ENCODE measurements at regions not wholly inside any gene's neighbourhood (a gene's known extent, or its start where the extent isn't known, plus 50 kb on each side); places are given as distances from the start of the nearest gene placed in this dataset.

GRCh38 chr16:82368041-82368440 is 198.0 kb upstream of the MPHOSPH6 start:
- H3K27ac ChIP-seq = no peak overlapping the region
- H3K4me3 ChIP-seq = no peak overlapping the region
- no peaks in the 10 kb centered on the region for H3K9me3 ChIP-seq (replicated peaks)
- DNase-seq = peak; percentile 4 to 29
- H3K4me1 ChIP-seq = no peaks in the 10 kb centered on the region
- no peaks in the 10 kb centered on the region for H3K36me3 ChIP-seq
- H3K27me3 ChIP-seq = no peaks in the 10 kb centered on the region

DNA sequence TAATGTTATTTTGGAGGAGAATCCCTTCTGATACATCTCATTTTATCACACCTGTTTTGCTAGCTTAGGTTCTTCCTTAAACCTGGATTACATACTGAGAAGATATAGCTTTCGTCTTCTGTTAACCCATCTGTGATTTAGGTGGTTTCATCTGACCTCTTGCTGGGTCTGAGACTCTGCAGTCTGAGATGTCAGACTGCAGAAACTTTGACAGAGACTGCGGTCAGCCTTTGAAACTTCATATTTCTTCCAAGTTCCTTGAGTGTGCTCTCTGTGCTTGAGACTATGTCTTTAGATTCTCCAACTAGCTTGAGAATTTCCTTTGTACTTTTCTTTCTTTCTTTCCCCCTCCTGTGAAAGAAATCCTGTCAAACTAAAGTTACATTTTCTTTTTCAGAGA is 196.4 kb upstream of the MPHOSPH6 start:
- no peaks in the 10 kb centered on the region for H3K36me3 ChIP-seq
- H3K27me3 ChIP-seq = no peaks in the 10 kb centered on the region
- no peaks in the 10 kb centered on the region for H3K9me3 ChIP-seq (replicated peaks)
- no peak for DNase-seq
- no peak overlapping the region for H3K27ac ChIP-seq
- no peak overlapping the region for H3K4me3 ChIP-seq
- no peaks in the 10 kb centered on the region for H3K4me1 ChIP-seq

DNA sequence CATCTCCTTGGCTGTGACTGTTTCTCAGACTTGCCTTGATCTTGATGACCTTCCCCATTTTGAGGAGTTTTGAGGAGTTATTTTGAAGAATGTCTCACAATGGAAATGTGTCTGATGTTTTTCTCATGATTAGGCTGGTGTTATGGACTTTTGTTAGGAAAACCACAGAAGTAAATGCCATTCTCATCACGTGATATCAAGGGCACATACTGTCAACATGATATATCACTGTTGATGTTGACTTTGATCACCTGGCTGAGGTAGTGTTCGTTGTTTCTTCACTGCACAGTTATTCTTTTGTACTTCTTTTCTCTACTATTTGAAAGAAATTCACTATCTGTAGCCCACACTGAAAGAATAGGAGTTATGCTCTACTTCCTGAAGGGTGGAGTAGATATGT is 194.7 kb upstream of the MPHOSPH6 start:
- DNase-seq = no peak

DNA sequence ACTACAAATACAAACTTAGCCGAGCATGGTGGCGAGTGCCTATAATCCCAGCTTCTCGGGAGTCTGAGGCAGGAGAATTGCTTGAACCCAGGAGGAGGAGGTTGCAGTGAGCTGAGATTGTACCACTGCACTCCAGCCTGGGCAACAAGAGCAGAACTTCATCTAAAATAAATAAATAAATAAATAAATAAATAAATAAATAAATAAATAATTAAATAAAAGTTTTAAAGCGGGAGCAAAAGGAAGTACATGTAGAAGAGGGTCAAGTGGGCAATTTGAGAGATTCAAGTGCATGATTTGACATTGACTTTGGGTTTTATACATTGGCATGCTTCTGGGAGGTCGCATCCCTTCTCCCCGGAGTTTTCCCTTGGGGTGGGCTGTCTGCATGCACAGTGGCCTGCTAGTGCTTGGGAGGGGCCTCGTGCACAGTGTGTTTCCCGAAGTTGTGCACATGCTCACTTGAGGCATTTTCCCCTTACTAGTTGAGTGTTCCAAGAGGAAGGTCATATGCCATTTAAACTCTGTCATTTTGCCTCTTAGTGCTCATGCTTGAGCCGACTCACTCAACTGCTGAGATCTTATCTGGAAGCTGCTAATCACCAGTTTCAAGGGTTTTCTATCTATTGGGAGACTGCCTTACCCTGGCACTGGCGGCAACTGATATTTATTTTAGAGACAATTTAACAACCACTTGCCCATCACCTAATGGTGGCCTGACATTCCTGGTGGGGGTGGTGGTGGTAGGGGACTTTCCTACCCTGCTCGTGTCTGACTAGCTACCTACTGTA is 193.2 kb upstream of the MPHOSPH6 start:
- H3K4me1 ChIP-seq = no peaks in the 10 kb centered on the region
- no peak for DNase-seq
- H3K27ac ChIP-seq = no peak overlapping the region
- no peaks in the 10 kb centered on the region for H3K36me3 ChIP-seq
- H3K9me3 ChIP-seq (replicated peaks) = no peaks in the 10 kb centered on the region
- no peak overlapping the region for H3K4me3 ChIP-seq
- no peaks in the 10 kb centered on the region for H3K27me3 ChIP-seq

More for the DNA sequence above, 194.7 kb upstream of the MPHOSPH6 start:
- Histone ChIP-seq H3K27me3 (no peaks in the 10 kb centered on the region), H3K9me3 (replicated peaks) (no peaks in the 10 kb centered on the region), H3K4me1 (no peaks in the 10 kb centered on the region), H3K36me3 (no peaks in the 10 kb centered on the region), H3K4me3 (no peak overlapping the region), H3K27ac (no peak overlapping the region)

DNA sequence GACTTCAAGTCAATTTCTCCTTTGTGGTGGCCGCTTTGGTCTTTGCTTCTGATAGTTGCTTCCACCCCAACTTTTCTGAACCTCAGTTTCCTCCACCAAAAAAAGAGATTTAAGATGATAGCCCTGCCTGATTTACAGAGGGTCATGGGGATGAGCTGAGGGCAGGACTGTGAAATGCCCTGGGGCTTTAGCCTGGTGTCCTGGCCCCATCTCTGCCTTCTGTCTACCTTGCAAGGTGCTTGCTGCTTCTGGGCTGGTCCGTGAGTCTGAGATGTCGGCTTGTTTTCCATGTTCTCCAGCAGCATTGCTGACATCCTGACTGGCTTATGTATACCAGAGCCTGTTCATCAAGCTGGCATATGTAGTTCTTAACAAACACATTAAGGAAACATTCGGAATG is 191.9 kb upstream of the MPHOSPH6 start:
- Histone ChIP-seq H3K9me3 (replicated peaks) (no peaks in the 10 kb centered on the region), H3K36me3 (no peaks in the 10 kb centered on the region), H3K4me1 (no peaks in the 10 kb centered on the region), H3K4me3 (no peak overlapping the region), H3K27ac (no peak overlapping the region), H3K27me3 (no peaks in the 10 kb centered on the region)
- no peak for DNase-seq

DNA sequence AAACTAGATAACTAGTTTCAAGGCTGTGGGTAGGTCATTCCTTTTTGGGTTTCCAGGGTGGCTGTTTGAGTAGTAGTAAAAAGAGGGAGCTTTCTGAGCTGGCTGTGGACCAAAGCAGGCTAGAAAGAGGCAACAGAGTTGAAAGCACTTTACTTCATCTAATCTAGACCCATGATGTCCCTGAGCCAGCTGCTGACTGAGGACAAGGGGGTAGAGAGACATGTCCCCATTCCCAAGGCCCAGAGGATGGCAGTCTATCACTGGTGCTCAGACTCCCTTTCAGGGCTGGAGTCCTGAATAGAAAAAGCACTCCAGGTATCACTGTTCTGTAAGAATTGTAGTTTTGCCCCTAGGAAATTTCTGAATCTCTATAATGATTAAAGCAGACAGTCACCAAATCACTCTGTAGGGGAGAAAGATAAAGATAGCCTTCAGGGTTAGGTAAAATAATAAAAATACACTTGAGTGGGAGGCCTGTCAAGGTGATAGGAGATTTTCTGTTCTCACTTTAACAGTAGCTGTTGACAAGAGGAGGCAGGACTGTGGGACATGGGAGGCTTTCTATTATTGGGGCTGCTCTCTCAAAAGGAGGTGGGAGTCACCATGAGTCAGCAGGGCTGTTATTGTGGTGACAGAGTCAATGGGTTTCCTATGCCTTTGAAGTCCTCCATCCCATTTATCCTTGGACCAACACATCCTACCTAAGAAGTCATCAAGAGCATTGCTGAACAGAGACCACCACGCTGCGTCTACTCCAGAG is 190.2 kb upstream of the MPHOSPH6 start:
- DNase-seq = no peak
- no peaks in the 10 kb centered on the region for H3K9me3 ChIP-seq (replicated peaks)
- H3K27ac ChIP-seq = no peak overlapping the region
- no peaks in the 10 kb centered on the region for H3K36me3 ChIP-seq
- no peak overlapping the region for H3K4me3 ChIP-seq
- no peaks in the 10 kb centered on the region for H3K4me1 ChIP-seq
- no peaks in the 10 kb centered on the region for H3K27me3 ChIP-seq

- Histone ChIP-seq H3K9me3 (replicated peaks) (no peaks in the 10 kb centered on the region), H3K4me3 (no peak overlapping the region), H3K36me3 (no peaks in the 10 kb centered on the region), H3K4me1 (no peaks in the 10 kb centered on the region), H3K27me3 (no peaks in the 10 kb centered on the region), H3K27ac (no peak overlapping the region)
- DNase-seq = no peak
Observed at GRCh38 chr16:82358606-82359221, 188.7 kb upstream of the MPHOSPH6 start.

DNA sequence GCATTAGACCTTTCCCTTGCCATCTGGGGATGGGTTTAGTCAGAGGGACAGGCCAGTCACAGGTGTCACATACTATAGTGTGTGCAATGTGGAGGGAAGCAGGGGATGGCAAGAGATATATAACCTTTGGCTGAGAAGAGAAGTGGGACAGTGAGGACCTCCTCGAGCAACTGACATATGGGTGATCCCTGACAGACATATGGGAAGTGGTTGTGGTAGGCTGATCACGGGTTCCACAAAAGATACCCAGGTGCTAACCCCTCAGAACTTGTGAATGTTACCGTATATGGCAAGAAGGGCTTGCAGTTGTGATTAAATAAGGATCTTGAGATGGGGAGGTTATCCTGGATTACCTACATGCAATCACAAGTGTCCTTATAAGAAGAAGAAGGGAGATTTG is 188.1 kb upstream of the MPHOSPH6 start:
- Histone ChIP-seq H3K36me3 (no peaks in the 10 kb centered on the region), H3K27ac (no peak overlapping the region), H3K9me3 (replicated peaks) (no peaks in the 10 kb centered on the region), H3K4me1 (no peaks in the 10 kb centered on the region), H3K27me3 (no peaks in the 10 kb centered on the region), H3K4me3 (no peak overlapping the region)
- no peak for DNase-seq

DNA sequence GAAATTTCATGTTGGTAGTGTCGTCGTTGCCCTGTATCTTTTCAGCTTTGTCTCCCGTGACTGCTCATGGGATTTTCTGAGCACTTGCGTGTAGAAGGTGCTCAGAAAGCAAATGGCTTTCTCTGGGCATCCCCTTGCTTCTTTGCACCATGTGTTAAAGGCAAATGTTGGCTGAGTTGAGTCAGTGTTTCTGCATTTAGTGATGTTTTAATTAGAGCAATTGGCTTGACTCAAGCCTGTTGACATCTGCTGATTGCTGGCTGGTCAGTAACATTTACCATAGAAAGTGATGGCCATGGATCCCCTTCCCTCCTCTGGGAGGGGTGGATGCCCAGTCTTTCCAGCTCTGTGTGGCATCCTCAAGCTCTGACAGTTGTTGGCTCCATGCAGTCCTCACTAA is 187.2 kb upstream of the MPHOSPH6 start:
- H3K4me3 ChIP-seq = no peak overlapping the region
- DNase-seq = no peak
- no peak overlapping the region for H3K27ac ChIP-seq
- H3K9me3 ChIP-seq (replicated peaks) = no peaks in the 10 kb centered on the region
- H3K36me3 ChIP-seq = no peaks in the 10 kb centered on the region
- no peaks in the 10 kb centered on the region for H3K4me1 ChIP-seq
- H3K27me3 ChIP-seq = no peaks in the 10 kb centered on the region

- no peaks in the 10 kb centered on the region for H3K4me1 ChIP-seq
- no peaks in the 10 kb centered on the region for H3K27me3 ChIP-seq
- H3K4me3 ChIP-seq = no peak overlapping the region
- no peaks in the 10 kb centered on the region for H3K36me3 ChIP-seq
- H3K9me3 ChIP-seq (replicated peaks) = no peaks in the 10 kb centered on the region
- no peak overlapping the region for H3K27ac ChIP-seq
- no peak for DNase-seq
Observed at GRCh38 chr16:82350560-82350959, 180.5 kb upstream of the MPHOSPH6 start.

GRCh38 chr16:82345318-82345717 is 175.3 kb upstream of the MPHOSPH6 start:
- H3K4me1 ChIP-seq = no peaks in the 10 kb centered on the region
- no peak overlapping the region for H3K4me3 ChIP-seq
- H3K36me3 ChIP-seq = no peaks in the 10 kb centered on the region
- DNase-seq = no peak
- no peaks in the 10 kb centered on the region for H3K9me3 ChIP-seq (replicated peaks)
- no peaks in the 10 kb centered on the region for H3K27me3 ChIP-seq
- no peak overlapping the region for H3K27ac ChIP-seq

DNA sequence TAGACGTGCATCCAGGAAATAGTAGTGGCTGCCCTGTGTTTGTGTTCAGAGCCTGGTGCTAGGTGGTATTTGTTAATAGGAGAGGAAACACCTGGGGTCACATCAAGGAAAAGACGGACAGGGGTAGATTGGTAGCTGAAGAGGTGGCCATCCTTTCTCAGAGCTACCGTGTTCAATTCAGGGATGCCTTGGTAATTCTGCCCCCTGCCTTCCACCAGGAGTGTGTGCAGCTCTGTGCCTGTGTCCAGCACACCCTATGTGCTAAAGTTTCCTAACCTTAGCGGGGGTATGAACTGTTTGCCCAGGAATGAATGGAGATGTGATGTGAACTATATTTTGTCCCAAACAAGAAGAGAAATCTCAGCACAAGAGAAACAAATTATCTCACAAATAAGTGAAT is 174.1 kb upstream of the MPHOSPH6 start:
- no peaks in the 10 kb centered on the region for H3K36me3 ChIP-seq
- H3K27me3 ChIP-seq = no peaks in the 10 kb centered on the region
- no peak overlapping the region for H3K4me3 ChIP-seq
- H3K27ac ChIP-seq = no peak overlapping the region
- no peaks in the 10 kb centered on the region for H3K4me1 ChIP-seq
- no peaks in the 10 kb centered on the region for H3K9me3 ChIP-seq (replicated peaks)
- no peak for DNase-seq

DNA sequence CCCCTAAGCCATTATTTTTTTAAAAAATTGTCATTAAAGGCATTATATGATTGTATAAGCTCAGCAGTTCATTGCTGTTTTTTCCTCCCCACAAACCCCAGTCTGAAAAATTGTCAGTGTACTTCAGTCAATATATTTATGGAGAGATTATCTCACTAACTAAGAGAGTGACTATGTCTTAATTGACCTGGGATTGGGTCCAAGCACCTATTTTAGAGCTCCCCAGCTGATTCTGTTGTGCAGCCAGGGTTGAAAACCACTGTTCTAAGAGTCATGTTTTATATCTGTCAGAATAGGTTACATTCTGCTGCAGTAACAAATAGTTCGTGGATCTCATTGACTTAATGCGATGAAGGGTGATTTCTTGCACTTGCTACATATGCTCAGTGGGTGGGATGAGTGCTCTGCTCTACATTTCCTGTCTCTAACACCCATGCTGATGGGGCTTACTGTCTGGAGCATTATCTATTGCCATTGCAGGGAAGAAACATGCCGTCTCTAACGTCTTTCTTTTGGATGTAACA is 171.2 kb upstream of the MPHOSPH6 start:
- DNase-seq = no peak
- no peaks in the 10 kb centered on the region for H3K9me3 ChIP-seq (replicated peaks)
- H3K27ac ChIP-seq = no peak overlapping the region
- no peaks in the 10 kb centered on the region for H3K4me1 ChIP-seq
- no peak overlapping the region for H3K4me3 ChIP-seq
- H3K27me3 ChIP-seq = no peaks in the 10 kb centered on the region
- no peaks in the 10 kb centered on the region for H3K36me3 ChIP-seq

- no peaks in the 10 kb centered on the region for H3K9me3 ChIP-seq (replicated peaks)
- H3K36me3 ChIP-seq = no peaks in the 10 kb centered on the region
- H3K4me1 ChIP-seq = no peaks in the 10 kb centered on the region
- H3K27ac ChIP-seq = no peak overlapping the region
- no peak overlapping the region for H3K4me3 ChIP-seq
- no peaks in the 10 kb centered on the region for H3K27me3 ChIP-seq
- no peak for DNase-seq
Observed at GRCh38 chr16:82340531-82340930, 170.5 kb upstream of the MPHOSPH6 start.

DNA sequence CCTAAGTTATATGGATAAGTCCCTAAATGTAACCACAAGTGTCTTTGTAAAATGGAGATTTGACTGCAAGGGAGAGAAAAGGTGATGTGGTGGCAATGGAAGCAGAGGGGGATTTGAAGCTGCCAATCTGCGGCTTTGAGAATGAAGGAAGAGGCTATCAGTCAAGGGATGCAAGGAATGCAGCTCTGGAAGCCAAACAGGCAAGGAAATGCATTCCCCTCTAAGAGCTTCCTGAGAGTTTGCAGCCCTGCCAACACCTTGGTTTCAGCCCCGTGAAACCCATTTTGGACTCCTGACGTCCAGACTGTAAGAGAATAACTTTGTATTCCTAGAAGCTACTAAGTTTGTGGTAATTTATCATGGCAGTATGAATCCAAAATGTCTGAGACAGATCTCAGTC is 167.3 kb upstream of the MPHOSPH6 start:
- no peak overlapping the region for H3K4me3 ChIP-seq
- no peaks in the 10 kb centered on the region for H3K9me3 ChIP-seq (replicated peaks)
- no peak overlapping the region for H3K27ac ChIP-seq
- no peak for DNase-seq
- H3K4me1 ChIP-seq = no peaks in the 10 kb centered on the region
- H3K27me3 ChIP-seq = no peaks in the 10 kb centered on the region
- H3K36me3 ChIP-seq = no peaks in the 10 kb centered on the region

Data from SJCRH30 (cell line).